ENCODE measurements at regions not wholly inside any gene's neighbourhood (a gene's known extent, or its start where the extent isn't known, plus 50 kb on each side); places are given as distances from the start of the nearest gene placed in this dataset.

DNA sequence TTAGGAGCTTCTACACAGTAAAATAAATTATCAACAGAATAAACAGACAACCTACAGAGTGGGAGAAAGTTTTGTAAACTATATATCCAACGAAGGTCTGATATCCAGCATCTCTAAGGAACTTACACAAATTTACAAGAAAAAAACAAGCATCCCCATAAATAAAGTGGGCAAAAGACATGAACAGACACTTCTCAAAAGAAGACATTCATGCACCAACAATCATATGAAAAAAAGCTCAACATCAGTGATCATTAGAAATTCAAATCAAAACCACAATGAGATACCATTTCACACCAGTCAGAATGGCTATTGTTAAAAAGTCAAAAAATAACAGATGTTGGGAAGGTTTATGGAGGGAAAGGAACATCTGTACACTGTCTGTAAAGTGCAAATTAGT lies 526.4 kb upstream of the CAMK1G start:
- TF ChIP-seq, protein P1, sequence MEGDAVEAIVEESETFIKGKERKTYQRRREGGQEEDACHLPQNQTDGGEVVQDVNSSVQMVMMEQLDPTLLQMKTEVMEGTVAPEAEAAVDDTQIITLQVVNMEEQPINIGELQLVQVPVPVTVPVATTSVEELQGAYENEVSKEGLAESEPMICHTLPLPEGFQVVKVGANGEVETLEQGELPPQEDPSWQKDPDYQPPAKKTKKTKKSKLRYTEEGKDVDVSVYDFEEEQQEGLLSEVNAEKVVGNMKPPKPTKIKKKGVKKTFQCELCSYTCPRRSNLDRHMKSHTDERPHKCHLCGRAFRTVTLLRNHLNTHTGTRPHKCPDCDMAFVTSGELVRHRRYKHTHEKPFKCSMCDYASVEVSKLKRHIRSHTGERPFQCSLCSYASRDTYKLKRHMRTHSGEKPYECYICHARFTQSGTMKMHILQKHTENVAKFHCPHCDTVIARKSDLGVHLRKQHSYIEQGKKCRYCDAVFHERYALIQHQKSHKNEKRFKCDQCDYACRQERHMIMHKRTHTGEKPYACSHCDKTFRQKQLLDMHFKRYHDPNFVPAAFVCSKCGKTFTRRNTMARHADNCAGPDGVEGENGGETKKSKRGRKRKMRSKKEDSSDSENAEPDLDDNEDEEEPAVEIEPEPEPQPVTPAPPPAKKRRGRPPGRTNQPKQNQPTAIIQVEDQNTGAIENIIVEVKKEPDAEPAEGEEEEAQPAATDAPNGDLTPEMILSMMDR (IDR thresholded peaks at IDR 0.05; ENCODE audit: insufficient read depth, low read depth, low read length): no peak
- TF ChIP-seq EZH2 (IDR thresholded peaks at IDR 0.05; ENCODE audit: insufficient read depth, low read length): no peak
